Lung (tissue), 11 donors: ENCODE measurements at regions not wholly inside any gene's neighbourhood (a gene's known extent, or its start where the extent isn't known, plus 50 kb on each side); places are given as distances from the start of the nearest gene placed in this dataset.

ENCODE experiments used
- ATAC-seq: fragments of 200-7000 bp; cut with Tn5 transposase; one replicate; pipeline ENCODE4 v1.9.1; 2020; ENCODE audit warnings: moderate number of reproducible peaks; ENCODE audit not compliant: insufficient read depth, low FRiP score
- DNase-seq, 3 donors: peaks; one replicate each; pipeline ENCODE4 v3.0.0-alpha.2; 2013 to 2017
- H3K27ac ChIP-seq, 2 donors: one replicate each; pipeline ENCODE4 v1.5.1; 2013; ENCODE audit warnings: mild to moderate bottlenecking in 2 of 2, moderate library complexity in 2 of 2, control low read depth in 1 of 2, inconsistent platforms in 1 of 2, low read depth in 1 of 2, low read length in 1 of 2
- H3K27me3 ChIP-seq, 3 donors: one replicate each; pipeline ENCODE4 v1.5.1; 2013; ENCODE audit warnings: low read length in 2 of 3; ENCODE audit not compliant: control insufficient read depth in 3 of 3, insufficient read depth in 3 of 3
- H3K36me3 ChIP-seq, 4 donors: one replicate each; pipeline ENCODE4 v1.5.1; 2013; ENCODE audit warnings: low read length in 4 of 4, mild to moderate bottlenecking in 1 of 4, moderate library complexity in 1 of 4; ENCODE audit not compliant: control insufficient read depth in 4 of 4, insufficient read depth in 4 of 4
- H3K4me1 ChIP-seq, 5 donors: one replicate each; pipeline ENCODE4 v1.5.1; 2013; ENCODE audit warnings: low read length in 5 of 5, mild to moderate bottlenecking in 2 of 5, moderate library complexity in 1 of 5; ENCODE audit not compliant: control insufficient read depth in 5 of 5, insufficient read depth in 5 of 5
- H3K4me3 ChIP-seq: one replicate; pipeline ENCODE4 v1.5.1; 2013; ENCODE audit warnings: mild to moderate bottlenecking, control low read depth, moderate library complexity
- H3K9ac ChIP-seq, 2 donors: one replicate each; pipeline ENCODE4 v1.5.1; 2013; ENCODE audit warnings: low read length in 2 of 2, control low read depth in 1 of 2; ENCODE audit not compliant: insufficient read depth in 1 of 2
- H3K9me3 ChIP-seq, 4 donors: one replicate each; pipeline ENCODE4 v1.5.1; 2013; ENCODE audit warnings: low read length in 3 of 4, mild to moderate bottlenecking in 1 of 4, moderate library complexity in 1 of 4; ENCODE audit not compliant: control insufficient read depth in 4 of 4, insufficient read depth in 3 of 4
- CTCF ChIP-seq: IDR thresholded peaks from 2 replicates; pipeline ENCODE4 v1.5.1; 2012; ENCODE audit warnings: mild to moderate bottlenecking; ENCODE audit errors: control extremely low read depth, extremely low read depth
- whole genome bisulfite sequencing, 2 donors: extraction: QIAGEN DNeasy Blood & Tissue Kit; methylation state at CpG; one replicate each; pipeline ENCODE4 v1.1.7; 2013; 5-methylcytosine and 5-hydroxymethylcytosine counted together
- donor health status: control.
- donor health status: control.
- donor health status: Bipolar disorder and iron deficiency.
- donor health status: healthy.
- donor health status: DM: yes; HTN: yes; CAD: no.

GRCh38 chr7:13641714-13642113 is 347.8 kb downstream of the ETV1 start:
- ATAC-seq (no peak), DNase-seq (peak; percentile 69 to 89 (median 88))
- Histone ChIP-seq H3K27ac (no peak overlapping the region), H3K9me3 (no peaks in the 10 kb centered on the region), H3K4me1 (peaks cover 0 to 10% (median 0%) of the 10 kb centered on the region in 5 donors), H3K9ac (peak overlapping the region in 1 of 2 donors; percentile 32), H3K36me3 (no peaks in the 10 kb centered on the region), H3K27me3 (no peaks in the 10 kb centered on the region), H3K4me3 (no peak overlapping the region)
- TF ChIP-seq CTCF = no peak
- WGBS, 2 donors = 23 to 52% methylated on average over 1 of the region's 1 CpG

GRCh38 chr7:13651167-13651566 is 338.3 kb downstream of the ETV1 start:
- H3K9me3 ChIP-seq = no peaks in the 10 kb centered on the region
- H3K4me1 ChIP-seq = no peaks in the 10 kb centered on the region
- H3K36me3 ChIP-seq = no peaks in the 10 kb centered on the region
- DNase-seq = no peak
- no peak overlapping the region for H3K4me3 ChIP-seq
- no peak for TF ChIP-seq CTCF
- no peak overlapping the region for H3K9ac ChIP-seq
- no peaks in the 10 kb centered on the region for H3K27me3 ChIP-seq
- no peak for ATAC-seq
- H3K27ac ChIP-seq = no peak overlapping the region
- WGBS, 2 donors = 95 to 96% methylated on average over 1 of the region's 1 CpG

- Histone ChIP-seq H3K9me3 (no peaks in the 10 kb centered on the region), H3K4me1 (no peaks in the 10 kb centered on the region), H3K27ac (no peak overlapping the region), H3K9ac (no peak overlapping the region), H3K36me3 (no peaks in the 10 kb centered on the region), H3K4me3 (no peak overlapping the region), H3K27me3 (no peaks in the 10 kb centered on the region)
- DNase-seq (no peak), ATAC-seq (no peak)
- WGBS, 2 donors = 44 to 95% methylated on average over 1 of the region's 1 CpG
- TF ChIP-seq CTCF = no peak
These were observed 333.1 kb downstream of the ETV1 start for GRCh38 chr7:13656330-13656729.

- H3K4me1 ChIP-seq = no peaks in the 10 kb centered on the region
- no peak overlapping the region for H3K9ac ChIP-seq
- no peak for ATAC-seq
- no peak for DNase-seq
- no peaks in the 10 kb centered on the region for H3K27me3 ChIP-seq
- H3K9me3 ChIP-seq = peaks cover 0 to 7% (median 1%) of the 10 kb centered on the region in 4 donors
- H3K36me3 ChIP-seq = no peaks in the 10 kb centered on the region
- no peak overlapping the region for H3K4me3 ChIP-seq
- TF ChIP-seq CTCF = no peak
- no peak overlapping the region for H3K27ac ChIP-seq
- 84 to 85% methylated on average over 6 of the region's 6 CpGs for WGBS, 2 donors
These were observed 316.2 kb downstream of the ETV1 start for GRCh38 chr7:13673290-13673689.
